IMR-90 (cell line): ENCODE measurements at regions not wholly inside any gene's neighbourhood (a gene's known extent, or its start where the extent isn't known, plus 50 kb on each side); places are given as distances from the start of the nearest gene placed in this dataset.

Source experiments
- ATAC-seq: fragments of 200-7000 bp; cut with Tn5 transposase; 2 replicates; pipeline ENCODE4 v1.9.1; 2020; ENCODE audit warnings: low read depth, mild to moderate bottlenecking, moderate library complexity
- BruUV-seq: library from RNA; stranded (reverse); fragments of 400-500 nt; replicated peaks from 2 replicates; lab custom pipeline; 2021; lab: Mats Ljungman, UMichigan
- CTCF ChIA-PET: fragments of 300-600 bp; formaldehyde crosslinking; extraction: SDS; loops from one replicate; lab custom pipeline; 2021; ENCODE audit warnings: antibody characterized with exemption; lab: Yijun Ruan, JAX
- POLR2A ChIA-PET: fragments of 300-600 bp; sonication (Branson Sonifier 250); formaldehyde crosslinking; loops from one replicate; lab custom pipeline; 2022; ENCODE audit warnings: antibody characterized with exemption; ENCODE audit not compliant: unreplicated experiment; lab: Charles Lee
- DNase-seq: peaks from one replicate; pipeline ENCODE4 v3.0.0; 2013
- H2AFZ ChIP-seq: replicated peaks from 2 replicates; pipeline ENCODE3; 2013; ENCODE audit warnings: low read length, mild to moderate bottlenecking; ENCODE audit not compliant: poor library complexity
- H2AK5ac ChIP-seq: 2 replicates; pipeline ENCODE4 v1.6.1; 2013; ENCODE audit warnings: low read depth, low read length, inconsistent platforms
- H2AK9ac ChIP-seq: replicated peaks from 2 replicates; pipeline ENCODE3; 2013; ENCODE audit warnings: mild to moderate bottlenecking, low read depth, low read length, moderate library complexity; ENCODE audit not compliant: poor library complexity
- H2BK120ac ChIP-seq: 2 replicates; pipeline ENCODE4 v1.6.1; 2013; ENCODE audit warnings: low read depth, low read length, inconsistent platforms
- H2BK15ac ChIP-seq: 3 replicates; pipeline ENCODE4 v1.6.1; 2013; ENCODE audit warnings: low read depth, low read length, inconsistent platforms
- H2BK20ac ChIP-seq: 2 replicates; pipeline ENCODE4 v1.6.1; 2013; ENCODE audit warnings: low read depth, mild to moderate bottlenecking, inconsistent platforms, low read length, moderate library complexity
- H2BK5ac ChIP-seq: 2 replicates; pipeline ENCODE4 v1.6.1; 2013; ENCODE audit warnings: mild to moderate bottlenecking, low read depth, low read length, inconsistent platforms; ENCODE audit not compliant: poor library complexity, severe bottlenecking
- H3K14ac ChIP-seq: replicated peaks from 2 replicates; pipeline ENCODE4 v1.6.1; 2013; ENCODE audit warnings: low read depth, low read length, inconsistent platforms
- H3K18ac ChIP-seq: 2 replicates; pipeline ENCODE4 v1.6.1; 2013; ENCODE audit warnings: low read depth, low read length, control low read depth
- H3K23ac ChIP-seq: 2 replicates; pipeline ENCODE4 v1.6.1; 2013; ENCODE audit warnings: low read depth, low read length, inconsistent platforms
- H3K27ac ChIP-seq: 2 replicates; pipeline ENCODE4 v1.5.1; 2013; ENCODE audit warnings: mild to moderate bottlenecking, control low read depth, low read length; ENCODE audit not compliant: insufficient read depth
- H3K27me3 ChIP-seq: 2 replicates; pipeline ENCODE4 v1.6.1; 2013; ENCODE audit warnings: low read length; ENCODE audit not compliant: control insufficient read depth, insufficient read depth
- H3K36me3 ChIP-seq: 2 replicates; pipeline ENCODE4 v1.6.1; 2013; ENCODE audit warnings: low read length, mixed read lengths; ENCODE audit not compliant: control insufficient read depth, insufficient read depth
- H3K4ac ChIP-seq: 2 replicates; pipeline ENCODE4 v1.6.1; 2013; ENCODE audit warnings: low read depth, low read length, inconsistent platforms
- H3K4me1 ChIP-seq: 2 replicates; pipeline ENCODE4 v1.6.1; 2013; ENCODE audit warnings: low read length, mixed read lengths; ENCODE audit not compliant: control insufficient read depth, insufficient read depth
- H3K4me2 ChIP-seq: 2 replicates; pipeline ENCODE4 v1.6.1; 2013; ENCODE audit warnings: low read depth, mild to moderate bottlenecking, control low read depth, low read length, moderate library complexity
- H3K4me3 ChIP-seq: 2 replicates; pipeline ENCODE4 v1.5.1; 2013; ENCODE audit warnings: low read depth, mild to moderate bottlenecking, control low read depth, low read length, moderate library complexity; ENCODE audit not compliant: insufficient read depth
- H3K56ac ChIP-seq: 2 replicates; pipeline ENCODE4 v1.6.1; 2013; ENCODE audit warnings: low read length, inconsistent platforms; ENCODE audit not compliant: insufficient read depth; ENCODE audit errors: extremely low read depth
- H3K79me1 ChIP-seq, 2 experiments: 2 replicates each; pipeline ENCODE4 v1.6.1; 2013; ENCODE audit warnings: low read length in 2 of 2, inconsistent platforms in 1 of 2, low read depth in 1 of 2
- H3K9ac ChIP-seq: 2 replicates; pipeline ENCODE4 v1.6.1; 2013; ENCODE audit warnings: low read depth, low read length, control low read depth
- H3K9me1 ChIP-seq: 2 replicates; pipeline ENCODE4 v1.6.1; 2013; ENCODE audit warnings: low read length, inconsistent platforms; ENCODE audit not compliant: insufficient read depth
- H3K9me3 ChIP-seq: 2 replicates; pipeline ENCODE4 v1.6.1; 2013; ENCODE audit warnings: low read length; ENCODE audit not compliant: control insufficient read depth, insufficient read depth
- H4K20me1 ChIP-seq: 2 replicates; pipeline ENCODE4 v1.6.1; 2013; ENCODE audit warnings: low read length, inconsistent platforms; ENCODE audit not compliant: insufficient read depth
- H4K5ac ChIP-seq: 2 replicates; pipeline ENCODE4 v1.6.1; 2013; ENCODE audit warnings: mild to moderate bottlenecking, low read depth, low read length, control low read depth
- H4K8ac ChIP-seq, 2 experiments: 2 replicates each; pipeline ENCODE4 v1.6.1; 2013; ENCODE audit warnings: low read depth in 2 of 2, low read length in 2 of 2, control low read depth in 1 of 2, inconsistent platforms in 1 of 2
- H4K91ac ChIP-seq: 2 replicates; pipeline ENCODE4 v1.6.1; 2013; ENCODE audit warnings: low read depth, low read length, inconsistent platforms; ENCODE audit not compliant: insufficient read depth
- BHLHE40 ChIP-seq: fragments of 150-350 bp; IDR thresholded peaks from 2 replicates; pipeline ENCODE4 v1.6.1; 2016; ENCODE audit warnings: mild to moderate bottlenecking, low read depth, low read length
- CEBPB ChIP-seq: IDR thresholded peaks from 2 replicates; pipeline ENCODE4 v1.6.1; 2012; ENCODE audit warnings: low read depth, low read length, improper control_type of control experiment
- CHD1 ChIP-seq: IDR thresholded peaks from 2 replicates; pipeline ENCODE4 v1.6.1; 2012; ENCODE audit warnings: low read depth, low read length, improper control_type of control experiment
- ELK1 ChIP-seq: fragments of 150-350 bp; IDR thresholded peaks from 2 replicates; pipeline ENCODE4 v1.6.1; 2016; ENCODE audit warnings: low read depth, mild to moderate bottlenecking, low read length, moderate library complexity, borderline replicate concordance
- FOS ChIP-seq: fragments of 150-350 bp; IDR thresholded peaks from 2 replicates; pipeline ENCODE4 v1.6.1; 2016; ENCODE audit warnings: low read depth, low read length
- MAFK ChIP-seq: IDR thresholded peaks from 2 replicates; pipeline ENCODE4 v1.6.1; 2012; ENCODE audit warnings: low read depth, low read length, improper control_type of control experiment
- MAZ ChIP-seq: IDR thresholded peaks from 2 replicates; pipeline ENCODE4 v1.6.1; 2012; ENCODE audit warnings: low read depth, mild to moderate bottlenecking, low read length, improper control_type of control experiment, moderate library complexity, borderline replicate concordance
- MXI1 ChIP-seq: IDR thresholded peaks from 2 replicates; pipeline ENCODE4 v1.6.1; 2012; ENCODE audit warnings: low read depth, mild to moderate bottlenecking, low read length, moderate library complexity, borderline replicate concordance
- NFE2L2 ChIP-seq: fragments of 150-350 bp; IDR thresholded peaks from 2 replicates; pipeline ENCODE4 v1.6.1; 2016; ENCODE audit warnings: low read depth, mild to moderate bottlenecking, low read length
- POLR2A ChIP-seq: IDR thresholded peaks from 2 replicates; pipeline ENCODE4 v1.6.1; 2012; ENCODE audit warnings: mild to moderate bottlenecking, low read depth, low read length
- RAD21 ChIP-seq: IDR thresholded peaks from 2 replicates; pipeline ENCODE4 v1.6.1; 2012; ENCODE audit warnings: low read length, improper control_type of control experiment
- RCOR1 ChIP-seq: IDR thresholded peaks from 2 replicates; pipeline ENCODE4 v1.6.1; 2012; ENCODE audit warnings: mild to moderate bottlenecking, low read length, improper control_type of control experiment; ENCODE audit not compliant: insufficient replicate concordance
- RFX5 ChIP-seq: IDR thresholded peaks from 2 replicates; pipeline ENCODE4 v1.8.0; 2012; ENCODE audit warnings: low read depth, mild to moderate bottlenecking, low read length, moderate library complexity
- SMC3 ChIP-seq: fragments of 150-350 bp; IDR thresholded peaks from 2 replicates; pipeline ENCODE4 v1.6.1; 2016; ENCODE audit warnings: low read depth, mild to moderate bottlenecking, antibody characterized with exemption, low read length, moderate library complexity
- USF2 ChIP-seq: fragments of 150-350 bp; IDR thresholded peaks from 2 replicates; pipeline ENCODE4 v1.6.1; 2017; ENCODE audit warnings: mild to moderate bottlenecking, antibody characterized with exemption, low read length, low read depth
- WGBS, 2 experiments: methylation state at CpG; one replicate each; pipeline versions ENCODE4 v1.1.5 to v1.1.7; 2013; ENCODE audit warnings: missing lambda C conversion rate in 2 of 2; ENCODE audit not compliant: insufficient read length in 1 of 2; ENCODE audit errors: extremely low coverage in 2 of 2; 5-methylcytosine and 5-hydroxymethylcytosine counted together
- dilution Hi-C: fragments of 300-500 bp; cut with HindIII; formaldehyde crosslinking; loops from one replicate; pipeline ENCODE4 v1.14.3; 2018; ENCODE audit warnings: low sequenced_read_pairs; ENCODE audit not compliant: unreplicated experiment
- in situ Hi-C: fragments of 300-500 bp; cut with MboI; formaldehyde crosslinking; loops from 3 replicates; pipeline ENCODE4 v1.14.3; 2019; ENCODE audit warnings: low sequenced_read_pairs, inconsistent platforms, mixed read lengths
- intact Hi-C: fragments of 100-400 bp; cut with micrococcal nuclease; formaldehyde crosslinking; loops from 2 replicates; pipeline ENCODE4 v1.10.0; 2022
- TF ChIP-seq, protein P1 (sequence below): conservative IDR thresholded peaks from 2 replicates; pipeline ENCODE4 v1.5.1; 2012; ENCODE audit warnings: mild to moderate bottlenecking, low read depth, low read length, improper control_type of control experiment

GRCh38 chr2:204272089-204272488 lies 273.2 kb upstream of the PARD3B start:
- intact Hi-C loops = no loop called here
- Histone ChIP-seq H3K9ac (no peak overlapping the region), H3K79me1 (no peaks in the 10 kb centered on the region), H3K56ac (no peak overlapping the region), H3K4me1 (no peaks in the 10 kb centered on the region), H3K9me3 (no peaks in the 10 kb centered on the region), H2AK5ac (no peak overlapping the region), H3K4me3 (no peak overlapping the region), H4K91ac (no peak overlapping the region), H3K4ac (no peak overlapping the region), H3K14ac (no peak overlapping the region), H3K36me3 (no peaks in the 10 kb centered on the region), H4K5ac (no peak overlapping the region), H2BK20ac (no peak overlapping the region), H3K27me3 (peaks cover 9% of the 10 kb centered on the region), H3K27ac (no peak overlapping the region), H3K4me2 (no peak overlapping the region), H2BK5ac (no peak overlapping the region), H4K8ac (no peak overlapping the region), H2BK120ac (no peak overlapping the region), H3K18ac (no peak overlapping the region), H2BK15ac (no peak overlapping the region), H3K9me1 (no peaks in the 10 kb centered on the region), H3K23ac (no peak overlapping the region), H2AK9ac (no peak overlapping the region), H2AFZ (peak overlapping the region; percentile 9), H4K20me1 (no peaks in the 10 kb centered on the region)
- no TSS peak for BruUV-seq
- ChIA-PET CTCF (no interaction called here), POLR2A (no interaction called here)
- in situ Hi-C loops = loop anchor here (25.0 kb wide), 1 partner anchor 1640 kb away; no protein-coding TSS in a partner anchor
- no peak for DNase-seq
- no CpG with 5 or more reads among the region's 3 CpGs for WGBS, 2 experiments
- dilution Hi-C loops = no loop called here
- ATAC-seq = no peak
- TF ChIP-seq FOS (no peak), RAD21 (no peak), CHD1 (no peak), USF2 (no peak), POLR2A (no peak), NFE2L2 (no peak), MXI1 (no peak), MAZ (no peak), RFX5 (no peak), ELK1 (no peak), RCOR1 (no peak), SMC3 (no peak), MAFK (no peak), BHLHE40 (no peak), CEBPB (no peak)
- TF ChIP-seq, protein P1, sequence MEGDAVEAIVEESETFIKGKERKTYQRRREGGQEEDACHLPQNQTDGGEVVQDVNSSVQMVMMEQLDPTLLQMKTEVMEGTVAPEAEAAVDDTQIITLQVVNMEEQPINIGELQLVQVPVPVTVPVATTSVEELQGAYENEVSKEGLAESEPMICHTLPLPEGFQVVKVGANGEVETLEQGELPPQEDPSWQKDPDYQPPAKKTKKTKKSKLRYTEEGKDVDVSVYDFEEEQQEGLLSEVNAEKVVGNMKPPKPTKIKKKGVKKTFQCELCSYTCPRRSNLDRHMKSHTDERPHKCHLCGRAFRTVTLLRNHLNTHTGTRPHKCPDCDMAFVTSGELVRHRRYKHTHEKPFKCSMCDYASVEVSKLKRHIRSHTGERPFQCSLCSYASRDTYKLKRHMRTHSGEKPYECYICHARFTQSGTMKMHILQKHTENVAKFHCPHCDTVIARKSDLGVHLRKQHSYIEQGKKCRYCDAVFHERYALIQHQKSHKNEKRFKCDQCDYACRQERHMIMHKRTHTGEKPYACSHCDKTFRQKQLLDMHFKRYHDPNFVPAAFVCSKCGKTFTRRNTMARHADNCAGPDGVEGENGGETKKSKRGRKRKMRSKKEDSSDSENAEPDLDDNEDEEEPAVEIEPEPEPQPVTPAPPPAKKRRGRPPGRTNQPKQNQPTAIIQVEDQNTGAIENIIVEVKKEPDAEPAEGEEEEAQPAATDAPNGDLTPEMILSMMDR = no peak
